ENCODE measurements at regions not wholly inside any gene's neighbourhood (a gene's known extent, or its start where the extent isn't known, plus 50 kb on each side); places are given as distances from the start of the nearest gene placed in this dataset.

DNA sequence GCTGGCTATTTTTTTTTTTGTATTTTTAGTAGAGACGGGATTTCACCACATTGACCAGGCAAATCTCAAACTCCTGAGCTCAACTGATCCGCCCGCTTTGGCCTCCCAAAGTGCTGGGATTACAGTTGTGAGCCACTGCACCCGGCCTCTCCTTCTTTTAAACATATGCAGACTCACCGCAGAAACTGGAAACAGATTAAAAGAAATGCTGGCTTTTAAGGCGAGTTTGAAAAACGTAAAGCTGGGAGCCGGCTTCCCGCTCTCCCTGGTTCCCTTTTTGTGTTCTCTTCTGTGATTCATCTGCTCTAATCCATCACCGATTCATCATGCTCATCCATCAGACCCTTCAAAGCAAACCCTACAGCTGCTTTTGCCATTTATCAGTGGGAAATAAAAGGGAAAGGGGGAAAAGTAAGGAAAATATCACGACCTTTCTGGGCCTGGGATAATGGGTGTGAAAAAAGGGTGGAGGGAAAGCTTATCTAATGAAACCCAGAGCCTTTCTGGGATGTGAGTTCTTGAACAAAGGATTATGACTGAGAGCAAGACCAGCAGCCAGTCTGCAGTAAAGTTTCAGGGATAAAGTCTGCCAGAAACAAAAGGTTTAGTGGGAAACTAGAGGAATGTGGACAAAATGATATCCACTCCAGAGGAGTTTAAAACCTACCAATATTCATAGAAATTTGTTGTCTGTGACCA, 92.3 kb upstream of the LRIG1 start:
- DNase-seq, result no peak

- peak in 2 of 4 experiments; percentile 27 to 43 for DNase-seq
Observed at GRCh38 chr3:66593978-66594377, 93.2 kb upstream of the LRIG1 start.

- no peak for DNase-seq
Observed at GRCh38 chr3:66597308-66597863, 96.6 kb upstream of the LRIG1 start.

- no peak for DNase-seq
Observed at GRCh38 chr3:66598168-66598567, 97.3 kb upstream of the LRIG1 start.

DNA sequence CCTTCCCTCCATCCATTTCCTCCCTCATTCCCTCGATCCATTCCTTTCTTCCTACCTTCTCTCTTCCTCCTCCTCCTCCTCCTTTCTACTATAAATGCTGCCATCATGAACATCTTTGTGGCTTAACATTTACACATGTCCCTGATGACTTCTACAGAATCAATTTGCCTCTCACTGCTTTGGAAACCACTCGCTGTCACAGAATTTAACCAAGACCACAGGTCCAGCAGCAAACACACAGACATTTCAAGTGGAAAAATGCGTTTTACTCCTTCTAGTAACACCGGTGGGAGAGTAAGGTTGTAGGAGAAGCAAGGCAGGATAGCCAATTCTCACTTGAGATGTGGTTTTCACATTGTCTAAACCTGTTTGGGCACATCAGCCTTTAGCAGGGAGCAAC, 101.4 kb upstream of the LRIG1 start:
- DNase-seq, result no peak

DNA sequence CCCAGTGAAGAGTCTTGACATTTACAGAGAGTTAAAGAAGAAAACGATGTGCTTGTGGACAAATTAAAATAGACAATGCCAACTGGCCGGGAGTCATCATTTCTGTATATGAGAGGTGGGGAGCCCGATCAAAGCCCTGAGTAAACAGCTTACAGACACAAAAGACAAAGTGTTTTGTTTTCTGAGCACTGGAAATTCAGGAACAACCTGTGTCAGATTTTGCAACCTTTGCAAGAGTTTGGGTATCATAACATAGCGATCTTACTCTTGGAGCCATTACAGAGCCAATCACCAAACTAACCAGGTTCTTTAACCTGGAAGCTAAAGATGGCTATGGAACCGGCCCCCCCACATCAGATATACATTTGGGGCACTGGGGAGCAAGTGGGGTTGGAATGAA, 101.9 kb upstream of the LRIG1 start:
- no peak for DNase-seq

DNA sequence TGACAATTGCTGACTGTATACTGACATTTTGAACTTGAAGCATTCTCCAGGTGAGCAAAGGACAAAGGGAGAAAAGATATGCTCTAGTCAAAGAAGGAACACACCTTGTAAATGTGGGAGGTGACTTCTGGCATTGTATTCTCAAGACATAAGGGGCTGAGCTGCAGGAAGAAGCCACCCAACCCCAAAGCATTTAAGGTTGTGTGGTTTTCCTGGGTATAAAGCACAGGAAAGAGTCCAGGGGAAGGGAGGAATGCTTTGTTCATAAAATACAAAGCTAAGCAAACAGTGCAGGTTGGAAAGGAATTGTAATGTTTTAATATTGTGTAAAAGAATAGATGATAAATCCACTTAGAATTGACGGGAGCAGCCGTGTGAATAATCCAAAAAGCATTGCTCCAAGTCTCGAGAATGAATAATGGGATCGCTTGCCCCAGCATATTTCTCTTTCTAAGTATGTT, 102.4 kb upstream of the LRIG1 start:
- no peak for DNase-seq

GRCh38 chr3:66604481-66604880, 103.7 kb upstream of the LRIG1 start:
- DNase-seq, result peak; percentile 2 to 71 (median 48)

DNA sequence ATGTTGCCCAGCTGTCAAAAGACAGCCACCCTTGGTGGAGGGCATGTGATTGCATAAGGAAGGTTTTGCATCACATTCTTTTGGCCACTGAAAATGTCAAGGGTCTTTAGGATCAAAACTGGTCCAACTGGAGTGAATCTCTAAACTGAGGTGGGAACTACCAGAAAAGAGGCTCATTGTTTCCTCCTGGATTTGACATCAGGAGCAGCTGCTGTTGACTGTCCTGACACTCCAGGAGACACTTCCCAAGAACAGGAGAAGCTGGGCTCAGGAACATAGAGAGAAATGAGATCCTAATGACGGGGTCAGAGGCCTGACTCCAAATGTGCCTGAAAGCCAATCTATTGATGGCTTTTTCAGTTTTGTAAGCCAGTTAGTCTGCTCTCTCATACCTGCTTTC, 105.3 kb upstream of the LRIG1 start:
- no peak for DNase-seq

- DNase-seq, result no peak
Observed at GRCh38 chr3:66606868-66607267, 106.0 kb upstream of the LRIG1 start.

GRCh38 chr3:66609660-66610561, 109.1 kb upstream of the LRIG1 start:
- no peak for DNase-seq

DNA sequence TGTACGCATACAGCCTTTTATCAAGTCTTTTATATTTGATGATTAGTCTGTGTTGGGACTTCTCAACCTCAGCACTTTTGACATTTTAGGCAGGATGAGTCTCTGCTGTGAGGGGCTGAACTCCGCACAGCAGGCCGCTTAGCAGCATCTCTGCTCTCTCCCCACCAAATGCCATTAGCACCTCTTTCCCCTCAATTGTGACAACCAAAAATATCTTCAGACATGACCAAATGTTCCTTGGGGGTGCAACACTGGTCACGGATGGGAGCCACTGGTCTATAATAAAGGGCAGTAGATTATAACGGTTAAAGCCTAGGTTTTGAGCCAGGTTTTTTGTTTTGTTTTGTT, 109.7 kb upstream of the LRIG1 start:
- DNase-seq, result no peak

- no peak for DNase-seq
Observed at GRCh38 chr3:66615643-66616301, 115.0 kb upstream of the LRIG1 start.

GRCh38 chr3:66617351-66617750, 116.5 kb upstream of the LRIG1 start:
- no peak for DNase-seq

GRCh38 chr3:66618066-66618465, 117.2 kb upstream of the LRIG1 start:
- DNase-seq, result no peak

DNA sequence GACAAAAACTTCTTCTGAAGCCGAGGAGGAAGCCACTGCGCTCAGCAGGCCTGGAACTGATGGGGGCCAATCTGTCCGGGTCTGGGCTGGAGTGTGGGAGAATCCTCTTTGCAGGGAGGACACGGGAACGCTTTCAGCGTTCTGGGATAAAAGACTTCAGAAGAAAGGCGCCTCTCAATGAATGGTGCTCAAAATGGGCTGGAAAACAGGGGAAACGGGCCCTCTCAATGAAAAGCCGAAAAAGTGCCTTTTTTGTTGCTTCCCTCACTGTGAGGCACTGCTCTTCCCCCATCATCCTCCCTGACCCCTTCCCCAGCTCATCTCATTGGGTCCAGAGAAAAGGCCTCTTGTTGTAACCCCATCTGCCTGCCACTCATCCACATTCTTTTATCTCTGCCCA, 119.5 kb upstream of the LRIG1 start:
- DNase-seq, result no peak

- no peak for DNase-seq
Observed at GRCh38 chr3:66622756-66623457, 122.1 kb upstream of the LRIG1 start.

- no peak for DNase-seq
Observed at GRCh38 chr3:66625505-66626216, 124.8 kb upstream of the LRIG1 start.

DNA sequence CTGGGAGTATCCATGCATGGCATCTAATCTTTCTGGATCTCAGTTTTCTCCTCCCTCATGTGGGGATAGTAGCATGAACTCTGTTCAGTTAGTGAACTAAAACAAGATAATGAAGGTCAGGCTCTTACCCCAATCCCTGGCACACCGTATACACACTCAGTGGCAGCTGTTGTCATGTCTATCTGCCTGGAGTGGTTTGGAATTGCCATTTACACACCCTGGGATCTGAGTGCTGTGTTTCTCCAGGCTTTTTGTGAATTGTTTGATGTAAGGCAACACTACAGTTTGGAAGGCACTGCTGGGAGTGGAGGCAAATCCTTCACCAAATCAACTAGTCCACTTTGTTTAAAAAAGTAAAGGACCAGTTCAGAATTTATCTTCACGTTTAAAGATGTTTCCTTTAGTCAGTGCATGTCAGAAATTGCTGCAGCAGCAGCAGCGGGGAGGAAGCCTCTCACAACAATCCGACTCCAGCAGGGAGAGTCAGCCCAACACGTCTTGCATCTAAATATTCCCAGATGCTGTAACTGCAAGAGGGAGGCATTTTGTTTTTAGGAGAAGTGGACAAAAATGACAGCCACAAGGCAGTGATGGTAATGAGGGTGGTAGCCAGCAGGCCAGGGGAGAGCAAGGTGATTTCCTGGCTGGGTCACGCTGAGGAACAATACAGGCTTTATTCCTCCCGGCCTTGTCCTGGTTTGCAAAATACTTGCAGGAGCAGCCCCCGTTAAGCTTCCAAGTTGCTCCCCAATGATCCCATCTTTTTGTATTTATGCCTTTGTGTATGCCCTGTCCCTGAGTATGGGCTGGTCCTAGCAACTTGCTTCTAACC, 128.5 kb upstream of the LRIG1 start:
- no peak for DNase-seq

GRCh38 chr3:66629982-66630368, 129.2 kb upstream of the LRIG1 start:
- DNase-seq, result peak in 2 of 4 experiments; percentile 23 to 28

Data from suppressor macrophage (primary cell).